Endothelial cell of umbilical vein (primary cell): ENCODE measurements at regions not wholly inside any gene's neighbourhood (a gene's known extent, or its start where the extent isn't known, plus 50 kb on each side); places are given as distances from the start of the nearest gene placed in this dataset.

Experiments used
- BruUV-seq: library from RNA; stranded (reverse); fragments of 400-500 nt; replicated peaks from 2 replicates; lab custom pipeline; 2021; lab: Mats Ljungman, UMichigan
- CTCF ChIA-PET: fragments of 300-600, 350-600 bp; sonication (Branson Sonifier 250); formaldehyde crosslinking; loops from one replicate; lab custom pipeline; 2021; ENCODE audit warnings: antibody characterized with exemption, inconsistent platforms; lab: Charles Lee
- POLR2A ChIA-PET: fragments of 300-600, 350-600 bp; sonication (Branson Sonifier 250); formaldehyde crosslinking; loops from one replicate; lab custom pipeline; 2021; ENCODE audit warnings: antibody characterized with exemption, inconsistent platforms; lab: Charles Lee
- DNase-seq: peaks from one replicate; pipeline ENCODE4 v3.0.0-alpha.2; 2011; ENCODE audit warnings: low read depth, low spot score
- FAIRE-seq: peaks from 2 replicates; lab custom pipeline; 2011; peaks lifted over from hg19 to GRCh38; lab: Jason Lieb, UNC
- H2AFZ ChIP-seq: 2 replicates; pipeline ENCODE4 v1.6.0; 2012; ENCODE audit warnings: low read depth, low read length, control low read depth, inconsistent platforms
- H3K27ac ChIP-seq: 2 replicates; pipeline ENCODE4 v1.5.1; 2011; ENCODE audit warnings: low read depth, mild to moderate bottlenecking, control low read depth, low read length, moderate library complexity; ENCODE audit not compliant: insufficient read depth
- H3K27me3 ChIP-seq, 2 experiments: 2 replicates each; pipeline versions ENCODE4 v1.6.0 to v1.6.1; 2011; ENCODE audit warnings: low read length in 2 of 2, mixed read lengths in 1 of 2; ENCODE audit not compliant: control insufficient read depth in 2 of 2, insufficient read depth in 2 of 2
- H3K36me3 ChIP-seq, 2 experiments: 2 replicates in 1 of 2; 3 replicates in 1 of 2; pipeline ENCODE4 v1.5.1; 2011; ENCODE audit warnings: low read length in 2 of 2, mild to moderate bottlenecking in 1 of 2, moderate library complexity in 1 of 2; ENCODE audit not compliant: control insufficient read depth in 2 of 2, insufficient read depth in 2 of 2; ENCODE audit errors: extremely low read depth in 1 of 2
- H3K4me1 ChIP-seq: 3 replicates; pipeline ENCODE4 v1.5.1; 2011; ENCODE audit warnings: mild to moderate bottlenecking, low read length; ENCODE audit not compliant: control insufficient read depth, insufficient read depth; ENCODE audit errors: extremely low read depth
- H3K4me2 ChIP-seq: 2 replicates; pipeline ENCODE4 v1.6.1; 2011; ENCODE audit warnings: low read length, control low read depth, mixed read lengths; ENCODE audit not compliant: insufficient read depth
- H3K4me3 ChIP-seq, 3 experiments: fragments of 200-600 bp in 1 of 3; sonication (generic), shearing (Covaris generic) in 1 of 3; replicated peaks in 1 of 3; 2 replicates each; pipeline ENCODE4 v1.5.1; 2011 to 2016; ENCODE audit warnings: control low read depth in 3 of 3, low read length in 3 of 3, mild to moderate bottlenecking in 2 of 3, inconsistent platforms in 1 of 3, low read depth in 1 of 3, moderate library complexity in 1 of 3; ENCODE audit not compliant: insufficient read depth in 1 of 3
- H3K79me2 ChIP-seq: 2 replicates; pipeline ENCODE4 v1.6.0; 2012; ENCODE audit warnings: low read length, inconsistent platforms; ENCODE audit not compliant: control insufficient read depth, insufficient read depth
- H3K9ac ChIP-seq: replicated peaks from 2 replicates; pipeline ENCODE3; 2011; ENCODE audit warnings: low read length, control low read depth; ENCODE audit not compliant: insufficient read depth; ENCODE audit errors: extremely low read depth
- H3K9me1 ChIP-seq: replicated peaks from 3 replicates; pipeline ENCODE4 v1.6.0; 2011; ENCODE audit warnings: mild to moderate bottlenecking, low read length; ENCODE audit not compliant: control insufficient read depth, insufficient read depth; ENCODE audit errors: extremely low read depth
- H3K9me3 ChIP-seq: replicated peaks from 2 replicates; pipeline ENCODE4 v1.5.1; 2012; ENCODE audit warnings: low read length, inconsistent platforms; ENCODE audit not compliant: control insufficient read depth, insufficient read depth
- H4K20me1 ChIP-seq: replicated peaks from 2 replicates; pipeline ENCODE3; 2011; ENCODE audit warnings: mild to moderate bottlenecking, low read length; ENCODE audit not compliant: control insufficient read depth, insufficient read depth; ENCODE audit errors: extremely low read depth
- CTCF ChIP-seq, 2 donors: IDR thresholded peaks; 1 replicate in 1 of 2; 2 replicates in 1 of 2; pipeline ENCODE4 v1.5.1; 2011; ENCODE audit warnings: low read length in 2 of 2, mild to moderate bottlenecking in 2 of 2, moderate library complexity in 2 of 2, control low read depth in 1 of 2, inconsistent platforms in 1 of 2, low read depth in 1 of 2; ENCODE audit not compliant: insufficient read depth in 1 of 2; ENCODE audit errors: extremely low read depth in 1 of 2
- EZH2 ChIP-seq: IDR thresholded peaks from 2 replicates; pipeline ENCODE4 v1.6.1; 2012; ENCODE audit warnings: borderline replicate concordance, low read depth, mild to moderate bottlenecking, moderate library complexity, low read length, inconsistent platforms; ENCODE audit not compliant: severe bottlenecking
- FOS ChIP-seq: IDR thresholded peaks from 2 replicates; pipeline ENCODE4 v1.6.1; 2011; ENCODE audit warnings: mild to moderate bottlenecking, low read length, moderate library complexity, borderline replicate concordance; ENCODE audit not compliant: insufficient read depth
- GATA2 ChIP-seq: IDR thresholded peaks from 2 replicates; pipeline ENCODE4 v1.7.0; 2011; ENCODE audit warnings: low read depth, mild to moderate bottlenecking, moderate library complexity, mixed read lengths, low read length; ENCODE audit not compliant: insufficient read length, insufficient read depth
- MAX ChIP-seq: IDR thresholded peaks from 2 replicates; pipeline ENCODE4 v1.6.1; 2011; ENCODE audit not compliant: insufficient read depth, insufficient read length
- MYC ChIP-seq: IDR thresholded peaks from one replicate; pipeline ENCODE4 v1.6.1; 2011; ENCODE audit warnings: mild to moderate bottlenecking, low read depth, low read length
- POLR2A ChIP-seq: IDR thresholded peaks from 2 replicates; pipeline ENCODE4 v1.6.1; 2012; ENCODE audit warnings: low read depth, mild to moderate bottlenecking, control low read depth, low read length
- POLR2AphosphoS5 ChIP-seq: IDR thresholded peaks from 2 replicates; pipeline ENCODE4 v1.6.1; 2012; ENCODE audit warnings: low read depth, mild to moderate bottlenecking, control low read depth, low read length, moderate library complexity; ENCODE audit not compliant: insufficient read depth
- dilution Hi-C: fragments of 300-500 bp; cut with MboI; formaldehyde crosslinking; loops from one replicate; pipeline ENCODE4 v1.15.0; 2019; ENCODE audit warnings: low sequenced_read_pairs; ENCODE audit not compliant: extremely low pct_ligation_motif_present
- intact Hi-C: fragments of 100-400 bp; cut with micrococcal nuclease; formaldehyde crosslinking; loops from one replicate; pipeline ENCODE4 v1.10.0; 2022

GRCh38 chr9:34773955-34774354 is 64.0 kb upstream of the CCL21 start:
- H3K4me3 ChIP-seq = no peak overlapping the region
- FAIRE-seq = no peak
- CTCF ChIA-PET = interaction anchor here (1.6 kb wide), 1 partner anchor 14 kb away, joined by 8 read pairs; no protein-coding TSS in a partner anchor

More at GRCh38 chr9:34773955-34774354, 64.0 kb upstream of the CCL21 start:
- TF ChIP-seq POLR2AphosphoS5 (no peak), GATA2 (no peak), MYC (no peak), EZH2 (no peak), CTCF (IDR thresholded peaks at IDR 0.05; ENCODE audit: extremely low read depth in 1 of 2, insufficient read depth in 1 of 2, low read depth in 1 of 2, low read length in 2 of 2) (no peak), FOS (no peak), POLR2A (no peak), MAX (no peak)
- H3K9me3 ChIP-seq = no peaks in the 10 kb centered on the region
- BruUV-seq = no TSS peak
- no peak overlapping the region for H3K9ac ChIP-seq
- no peak overlapping the region for H3K4me2 ChIP-seq
- no peaks in the 10 kb centered on the region for H3K36me3 ChIP-seq
- no peaks in the 10 kb centered on the region for H4K20me1 ChIP-seq
- intact Hi-C loops = no loop called here
- H3K27me3 ChIP-seq = peaks cover 0 to 25% of the 10 kb centered on the region in 2 experiments
- no peak overlapping the region for H3K27ac ChIP-seq
- no peaks in the 10 kb centered on the region for H3K4me1 ChIP-seq
- H3K79me2 ChIP-seq = no peaks in the 10 kb centered on the region
- H3K9me1 ChIP-seq = no peaks in the 10 kb centered on the region
- dilution Hi-C loops = no loop called here
- DNase-seq = no peak
- POLR2A ChIA-PET = no interaction called here
- H2AFZ ChIP-seq = no peak overlapping the region
